Thyroid gland (tissue), 4 donors: ENCODE measurements at regions not wholly inside any gene's neighbourhood (a gene's known extent, or its start where the extent isn't known, plus 50 kb on each side); places are given as distances from the start of the nearest gene placed in this dataset.

Source experiments
- POLR2A ChIP-seq, 2 donors: fragments of 450-650 bp; IDR thresholded peaks; one replicate each; pipeline ENCODE4 v1.6.1; 2017; ENCODE audit warnings: antibody characterized with exemption in 2 of 2, mild to moderate bottlenecking in 2 of 2, moderate library complexity in 1 of 2
- TF ChIP-seq, protein P1 (sequence below), 6 experiments: fragments of 200-600 bp in 3 of 6; fragments of 450-650 bp in 3 of 6; sonication (generic) in 3 of 6; IDR thresholded peaks; one replicate each; pipeline ENCODE4 v1.5.1; 2016 to 2019; ENCODE audit warnings: antibody characterized with exemption in 6 of 6, mild to moderate bottlenecking in 2 of 6, inconsistent platforms in 1 of 6, moderate library complexity in 1 of 6

DNA sequence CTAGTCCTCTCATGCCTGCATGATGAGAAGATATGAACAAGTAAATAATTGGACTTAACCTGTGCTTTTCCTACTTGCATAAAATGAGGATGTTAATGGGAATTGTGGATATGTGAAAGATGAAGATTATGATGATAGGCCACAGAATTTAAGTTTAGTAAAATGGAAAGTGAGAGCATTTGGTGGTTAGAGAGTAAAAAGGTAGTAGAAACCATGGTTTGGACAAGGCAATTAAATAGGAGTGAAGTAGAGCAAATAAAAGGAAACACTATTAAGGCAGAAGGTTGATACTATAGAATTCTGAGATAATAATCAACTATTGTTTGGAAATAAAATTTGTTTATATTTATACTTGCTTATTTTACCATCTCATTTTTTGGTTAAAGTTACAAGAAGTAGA lies 1162.5 kb downstream of the MRPL39 start:
- TF ChIP-seq, protein P1, sequence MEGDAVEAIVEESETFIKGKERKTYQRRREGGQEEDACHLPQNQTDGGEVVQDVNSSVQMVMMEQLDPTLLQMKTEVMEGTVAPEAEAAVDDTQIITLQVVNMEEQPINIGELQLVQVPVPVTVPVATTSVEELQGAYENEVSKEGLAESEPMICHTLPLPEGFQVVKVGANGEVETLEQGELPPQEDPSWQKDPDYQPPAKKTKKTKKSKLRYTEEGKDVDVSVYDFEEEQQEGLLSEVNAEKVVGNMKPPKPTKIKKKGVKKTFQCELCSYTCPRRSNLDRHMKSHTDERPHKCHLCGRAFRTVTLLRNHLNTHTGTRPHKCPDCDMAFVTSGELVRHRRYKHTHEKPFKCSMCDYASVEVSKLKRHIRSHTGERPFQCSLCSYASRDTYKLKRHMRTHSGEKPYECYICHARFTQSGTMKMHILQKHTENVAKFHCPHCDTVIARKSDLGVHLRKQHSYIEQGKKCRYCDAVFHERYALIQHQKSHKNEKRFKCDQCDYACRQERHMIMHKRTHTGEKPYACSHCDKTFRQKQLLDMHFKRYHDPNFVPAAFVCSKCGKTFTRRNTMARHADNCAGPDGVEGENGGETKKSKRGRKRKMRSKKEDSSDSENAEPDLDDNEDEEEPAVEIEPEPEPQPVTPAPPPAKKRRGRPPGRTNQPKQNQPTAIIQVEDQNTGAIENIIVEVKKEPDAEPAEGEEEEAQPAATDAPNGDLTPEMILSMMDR (IDR thresholded peaks at IDR 0.05) = no peak
- TF ChIP-seq POLR2A (IDR thresholded peaks at IDR 0.05) = no peak
